Ishikawa (cell line): ENCODE measurements at regions not wholly inside any gene's neighbourhood (a gene's known extent, or its start where the extent isn't known, plus 50 kb on each side); places are given as distances from the start of the nearest gene placed in this dataset.

Experiments used
- CEBPB ChIP-seq: IDR thresholded peaks from 2 replicates; pipeline ENCODE4 v1.6.1; 2012
- EP300 ChIP-seq: IDR thresholded peaks from 2 replicates; pipeline ENCODE4 v1.6.1; 2012; ENCODE audit warnings: borderline replicate concordance
- NFIC ChIP-seq: IDR thresholded peaks from 2 replicates; pipeline ENCODE4 v1.6.1; 2012
- RAD21 ChIP-seq: IDR thresholded peaks from 2 replicates; pipeline ENCODE4 v1.6.1; 2012; ENCODE audit warnings: low read depth
- REST ChIP-seq: IDR thresholded peaks from 2 replicates; pipeline ENCODE4 v1.6.1; 2012; ENCODE audit warnings: low read depth, mild to moderate bottlenecking
- TAF1 ChIP-seq: IDR thresholded peaks from 2 replicates; pipeline ENCODE4 v1.6.1; 2012; ENCODE audit warnings: low read depth, mild to moderate bottlenecking
- TCF12 ChIP-seq: IDR thresholded peaks from 2 replicates; pipeline ENCODE4 v1.6.1; 2012; ENCODE audit warnings: low read depth
- YY1 ChIP-seq: IDR thresholded peaks from 2 replicates; pipeline ENCODE4 v1.6.1; 2012; ENCODE audit warnings: low read depth
- ZBTB7A ChIP-seq: IDR thresholded peaks from 2 replicates; pipeline ENCODE4 v1.6.1; 2012; ENCODE audit warnings: low read depth
- TF ChIP-seq, protein P1 (sequence below): IDR thresholded peaks from 2 replicates; pipeline ENCODE4 v1.6.1; 2012

DNA sequence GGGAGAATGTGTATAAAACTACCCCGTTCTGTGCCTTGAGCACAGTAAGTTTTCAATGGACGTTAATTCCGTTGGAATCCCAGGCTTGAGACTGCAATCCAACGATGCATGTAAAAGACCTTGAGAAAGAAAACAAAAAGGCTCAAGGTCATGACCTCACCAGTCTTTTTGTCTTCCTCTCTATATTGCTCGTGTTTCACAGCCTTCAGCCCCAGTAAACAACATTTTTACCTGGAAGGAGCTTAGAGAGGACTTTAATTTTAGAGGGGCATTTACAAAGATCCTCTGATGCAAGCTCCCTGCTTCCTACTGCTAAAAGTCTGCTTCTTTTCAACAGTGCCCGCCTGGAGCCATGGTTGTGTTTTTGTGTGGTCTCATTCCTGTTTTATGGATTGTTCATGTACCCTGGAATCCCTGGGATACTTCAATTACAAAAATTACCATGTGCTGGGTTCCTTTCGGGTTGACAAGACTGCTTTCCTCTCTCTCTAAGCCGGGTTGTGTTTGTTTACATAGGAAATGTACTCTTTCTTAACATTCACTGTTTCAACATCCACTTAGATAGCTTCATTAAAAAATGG lies 320.1 kb upstream of the NFE2L3 start:
- TF ChIP-seq CEBPB = no peak
- TF ChIP-seq TAF1 = no peak
- no peak for TF ChIP-seq REST
- TF ChIP-seq ZBTB7A = no peak
- TF ChIP-seq YY1 = no peak
- TF ChIP-seq RAD21 = no peak
- TF ChIP-seq EP300 = no peak
- TF ChIP-seq TCF12 = no peak
- no peak for TF ChIP-seq NFIC
- TF ChIP-seq, protein P1, sequence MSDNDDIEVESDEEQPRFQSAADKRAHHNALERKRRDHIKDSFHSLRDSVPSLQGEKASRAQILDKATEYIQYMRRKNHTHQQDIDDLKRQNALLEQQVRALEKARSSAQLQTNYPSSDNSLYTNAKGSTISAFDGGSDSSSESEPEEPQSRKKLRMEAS = no peak
